Activated CD4-positive, CD25-positive, alpha-beta regulatory T cell (primary cell): ENCODE measurements at regions not wholly inside any gene's neighbourhood (a gene's known extent, or its start where the extent isn't known, plus 50 kb on each side); places are given as distances from the start of the nearest gene placed in this dataset.
"Not testable (repeated sequence)": the region's sequence is repeated elsewhere in the genome, so short reads cannot be mapped to it uniquely, and the experiment has no call there.

Source experiments
- DNase-seq, 4 experiments: peaks; one replicate each; lab custom pipeline; 2025; lab: John Stamatoyannopoulos, UW

GRCh38 chr1:223991297-223991857, 122.5 kb upstream of the FBXO28 start:
- DNase-seq: not testable (repeated sequence)

- not testable (repeated sequence) for DNase-seq
Measured at GRCh38 chr1:223961985-223962384, 116.2 kb upstream of the TP53BP2 start.

GRCh38 chr1:223952801-223953200, 107.1 kb upstream of the TP53BP2 start:
- not testable (repeated sequence) for DNase-seq

- not testable (repeated sequence) for DNase-seq
Measured at GRCh38 chr1:223951551-223951950, 105.8 kb upstream of the TP53BP2 start.

- not testable (repeated sequence) for DNase-seq
Measured at GRCh38 chr1:223949944-223950343, 104.2 kb upstream of the TP53BP2 start.

- not testable (repeated sequence) for DNase-seq
Measured at GRCh38 chr1:223948041-223948440, 102.3 kb upstream of the TP53BP2 start.

GRCh38 chr1:223936592-223936991, 90.8 kb upstream of the TP53BP2 start:
- not testable (repeated sequence) for DNase-seq

- not testable (repeated sequence) for DNase-seq
Measured at GRCh38 chr1:223931476-223931875, 85.7 kb upstream of the TP53BP2 start.

GRCh38 chr1:223920805-223921204, 75.1 kb upstream of the TP53BP2 start:
- not testable (repeated sequence) for DNase-seq

- DNase-seq: not testable (repeated sequence)
Measured at GRCh38 chr1:223915476-223915875, 69.7 kb upstream of the TP53BP2 start.

GRCh38 chr1:223913715-223914114, 68.0 kb upstream of the TP53BP2 start:
- not testable (repeated sequence) for DNase-seq

GRCh38 chr1:223907943-223908587, 62.3 kb upstream of the TP53BP2 start:
- not testable (repeated sequence) for DNase-seq

- not testable (repeated sequence) for DNase-seq
Measured at GRCh38 chr1:223903221-223903620, 57.5 kb upstream of the TP53BP2 start.

GRCh38 chr1:223899775-223900174, 54.0 kb upstream of the TP53BP2 start:
- not testable (repeated sequence) for DNase-seq

GRCh38 chr1:223897097-223897496, 51.4 kb upstream of the TP53BP2 start:
- DNase-seq: not testable (repeated sequence)

- not testable (repeated sequence) for DNase-seq
Measured at GRCh38 chr1:223895950-223896349, 50.2 kb upstream of the TP53BP2 start.
